OCI-LY1 (cell line): ENCODE measurements at regions not wholly inside any gene's neighbourhood (a gene's known extent, or its start where the extent isn't known, plus 50 kb on each side); places are given as distances from the start of the nearest gene placed in this dataset.

Experiments used
- H2AFZ ChIP-seq: fragments of 200-600 bp; sonication (generic), shearing (Covaris generic); 2 replicates; pipeline ENCODE4 v1.6.0; 2014; ENCODE audit warnings: antibody characterized with exemption, mild to moderate bottlenecking, low read length
- H3F3A ChIP-seq: fragments of 200-600 bp; sonication (generic), shearing (Covaris generic); 2 replicates; pipeline ENCODE4 v1.6.0; 2014; ENCODE audit warnings: mild to moderate bottlenecking, antibody characterized with exemption, low read length, moderate library complexity; ENCODE audit not compliant: insufficient read depth
- H3K27ac ChIP-seq: fragments of 200-600 bp; sonication (generic); 2 replicates; pipeline ENCODE4 v1.5.1; 2014; ENCODE audit warnings: low read length, mixed run types, mild to moderate bottlenecking, low read depth; ENCODE audit not compliant: poor library complexity, severe bottlenecking
- H3K27me3 ChIP-seq: fragments of 200-600 bp; sonication (generic); 2 replicates; pipeline ENCODE4 v1.6.0; 2014; ENCODE audit warnings: antibody characterized with exemption, mild to moderate bottlenecking, low read length, moderate library complexity; ENCODE audit not compliant: insufficient read depth
- H3K36me3 ChIP-seq: fragments of 200-600 bp; sonication (generic); 2 replicates; pipeline ENCODE4 v1.6.1; 2014; ENCODE audit warnings: mild to moderate bottlenecking, antibody characterized with exemption, low read length, moderate library complexity, mixed read lengths; ENCODE audit not compliant: insufficient read depth
- H3K4me1 ChIP-seq: fragments of 200-600 bp; sonication (generic); 2 replicates; pipeline ENCODE4 v1.5.1; 2014; ENCODE audit warnings: mild to moderate bottlenecking, low read length, moderate library complexity; ENCODE audit not compliant: insufficient read depth, severe bottlenecking
- H3K4me2 ChIP-seq: fragments of 200-600 bp; sonication (generic), shearing (Covaris generic); 2 replicates; pipeline ENCODE4 v1.6.1; 2014; ENCODE audit warnings: low read length
- H3K4me3 ChIP-seq: fragments of 200-600 bp; sonication (generic); 2 replicates; pipeline ENCODE4 v1.5.1; 2014; ENCODE audit warnings: low read length, low read depth, mild to moderate bottlenecking, mixed read lengths; ENCODE audit not compliant: poor library complexity, severe bottlenecking
- H3K79me2 ChIP-seq: fragments of 200-600 bp; shearing (Covaris generic); 2 replicates; pipeline ENCODE4 v1.6.1; 2016; ENCODE audit warnings: mixed run types, low read length, mixed read lengths; ENCODE audit not compliant: insufficient read depth
- H3K9ac ChIP-seq: fragments of 200-600 bp; sonication (generic), shearing (Covaris generic); 2 replicates; pipeline ENCODE4 v1.6.1; 2014; ENCODE audit warnings: mild to moderate bottlenecking, low read length, mixed read lengths
- H3K9me2 ChIP-seq: fragments of 200-600 bp; sonication (generic), shearing (Covaris generic); 2 replicates; pipeline ENCODE4 v1.6.1; 2014; ENCODE audit warnings: low read depth, mild to moderate bottlenecking, low read length, mixed read lengths
- H3K9me3 ChIP-seq: fragments of 200-600 bp; shearing (Covaris generic); 2 replicates; pipeline ENCODE4 v1.6.1; 2014; ENCODE audit warnings: low read length, mixed read lengths
- H4K20me1 ChIP-seq: fragments of 200-600 bp; sonication (generic), shearing (Covaris generic); 2 replicates; pipeline ENCODE4 v1.6.0; 2016; ENCODE audit warnings: mild to moderate bottlenecking, low read length; ENCODE audit not compliant: insufficient read depth
- CTCF ChIP-seq: fragments of 200-600 bp; sonication (generic), shearing (Covaris generic); IDR thresholded peaks from 2 replicates; pipeline ENCODE4 v1.5.1; 2017; ENCODE audit warnings: mild to moderate bottlenecking, antibody characterized with exemption, low read length, moderate library complexity, mixed read lengths
- EZH2 ChIP-seq: fragments of 200-600 bp; sonication (generic), shearing (Covaris generic); IDR thresholded peaks from 2 replicates; pipeline ENCODE4 v1.8.0; 2017; ENCODE audit warnings: borderline replicate concordance, mixed run types, mild to moderate bottlenecking, antibody characterized with exemption, low read length, moderate library complexity, mixed read lengths

- H3K4me2 ChIP-seq: no peak overlapping the region
- H3K27ac ChIP-seq: no peak overlapping the region
- H3F3A ChIP-seq: no peaks in the 10 kb centered on the region
- TF ChIP-seq EZH2 (no peak), CTCF (no peak)
- no peaks in the 10 kb centered on the region for H3K27me3 ChIP-seq
- no peaks in the 10 kb centered on the region for H3K36me3 ChIP-seq
- H3K4me1 ChIP-seq: no peaks in the 10 kb centered on the region
- no peaks in the 10 kb centered on the region for H3K9me3 ChIP-seq
- H3K9me2 ChIP-seq: no peaks in the 10 kb centered on the region
- no peaks in the 10 kb centered on the region for H4K20me1 ChIP-seq
- H3K79me2 ChIP-seq: no peaks in the 10 kb centered on the region
- no peak overlapping the region for H3K9ac ChIP-seq
- H2AFZ ChIP-seq: no peak overlapping the region
- no peak overlapping the region for H3K4me3 ChIP-seq
Measured at GRCh38 chr16:8103649-8104289, 486.5 kb downstream of the TMEM114 start.

GRCh38 chr16:8099586-8099985, 490.7 kb downstream of the TMEM114 start:
- Histone ChIP-seq H3K9me3 (no peaks in the 10 kb centered on the region), H3K27ac (no peak overlapping the region), H3K27me3 (no peaks in the 10 kb centered on the region), H4K20me1 (no peaks in the 10 kb centered on the region), H2AFZ (no peak overlapping the region), H3K9me2 (no peaks in the 10 kb centered on the region), H3K36me3 (no peaks in the 10 kb centered on the region), H3F3A (no peaks in the 10 kb centered on the region), H3K9ac (no peak overlapping the region), H3K4me1 (no peaks in the 10 kb centered on the region), H3K79me2 (no peaks in the 10 kb centered on the region), H3K4me3 (no peak overlapping the region), H3K4me2 (no peak overlapping the region)
- TF ChIP-seq EZH2: no peak
- TF ChIP-seq CTCF: no peak

- H3K4me1 ChIP-seq: no peaks in the 10 kb centered on the region
- no peak for TF ChIP-seq EZH2
- no peak for TF ChIP-seq CTCF
- H3F3A ChIP-seq: no peaks in the 10 kb centered on the region
- no peaks in the 10 kb centered on the region for H3K79me2 ChIP-seq
- no peaks in the 10 kb centered on the region for H3K27me3 ChIP-seq
- H3K9me2 ChIP-seq: no peaks in the 10 kb centered on the region
- H3K4me2 ChIP-seq: no peak overlapping the region
- H3K9me3 ChIP-seq: no peaks in the 10 kb centered on the region
- H3K9ac ChIP-seq: no peak overlapping the region
- no peak overlapping the region for H3K4me3 ChIP-seq
- no peak overlapping the region for H2AFZ ChIP-seq
- H3K27ac ChIP-seq: no peak overlapping the region
- no peaks in the 10 kb centered on the region for H3K36me3 ChIP-seq
- no peaks in the 10 kb centered on the region for H4K20me1 ChIP-seq
Measured at GRCh38 chr16:8098947-8099512, 491.3 kb downstream of the TMEM114 start.
